IMR-90 (cell line): ENCODE measurements at regions not wholly inside any gene's neighbourhood (a gene's known extent, or its start where the extent isn't known, plus 50 kb on each side); places are given as distances from the start of the nearest gene placed in this dataset.

Experiments used
- ATAC-seq: fragments of 200-7000 bp; cut with Tn5 transposase; 2 replicates; pipeline ENCODE4 v1.9.1; 2020; ENCODE audit warnings: low read depth, mild to moderate bottlenecking, moderate library complexity
- BruUV-seq: library from RNA; stranded (reverse); fragments of 400-500 nt; replicated peaks from 2 replicates; lab custom pipeline; 2021; lab: Mats Ljungman, UMichigan
- CTCF ChIA-PET: fragments of 300-600 bp; formaldehyde crosslinking; extraction: SDS; loops from one replicate; lab custom pipeline; 2021; ENCODE audit warnings: antibody characterized with exemption; lab: Yijun Ruan, JAX
- POLR2A ChIA-PET: fragments of 300-600 bp; sonication (Branson Sonifier 250); formaldehyde crosslinking; loops from one replicate; lab custom pipeline; 2022; ENCODE audit warnings: antibody characterized with exemption; ENCODE audit not compliant: unreplicated experiment; lab: Charles Lee
- DNase-seq: peaks from one replicate; pipeline ENCODE4 v3.0.0; 2013
- H2AFZ ChIP-seq: replicated peaks from 2 replicates; pipeline ENCODE3; 2013; ENCODE audit warnings: low read length, mild to moderate bottlenecking; ENCODE audit not compliant: poor library complexity
- H2AK5ac ChIP-seq: 2 replicates; pipeline ENCODE4 v1.6.1; 2013; ENCODE audit warnings: low read depth, low read length, inconsistent platforms
- H2AK9ac ChIP-seq: replicated peaks from 2 replicates; pipeline ENCODE3; 2013; ENCODE audit warnings: mild to moderate bottlenecking, low read depth, low read length, moderate library complexity; ENCODE audit not compliant: poor library complexity
- H2BK120ac ChIP-seq: 2 replicates; pipeline ENCODE4 v1.6.1; 2013; ENCODE audit warnings: low read depth, low read length, inconsistent platforms
- H2BK15ac ChIP-seq: 3 replicates; pipeline ENCODE4 v1.6.1; 2013; ENCODE audit warnings: low read depth, low read length, inconsistent platforms
- H2BK20ac ChIP-seq: 2 replicates; pipeline ENCODE4 v1.6.1; 2013; ENCODE audit warnings: low read depth, mild to moderate bottlenecking, inconsistent platforms, low read length, moderate library complexity
- H2BK5ac ChIP-seq: 2 replicates; pipeline ENCODE4 v1.6.1; 2013; ENCODE audit warnings: mild to moderate bottlenecking, low read depth, low read length, inconsistent platforms; ENCODE audit not compliant: poor library complexity, severe bottlenecking
- H3K14ac ChIP-seq: replicated peaks from 2 replicates; pipeline ENCODE4 v1.6.1; 2013; ENCODE audit warnings: low read depth, low read length, inconsistent platforms
- H3K18ac ChIP-seq: 2 replicates; pipeline ENCODE4 v1.6.1; 2013; ENCODE audit warnings: low read depth, low read length, control low read depth
- H3K23ac ChIP-seq: 2 replicates; pipeline ENCODE4 v1.6.1; 2013; ENCODE audit warnings: low read depth, low read length, inconsistent platforms
- H3K27ac ChIP-seq: 2 replicates; pipeline ENCODE4 v1.5.1; 2013; ENCODE audit warnings: mild to moderate bottlenecking, control low read depth, low read length; ENCODE audit not compliant: insufficient read depth
- H3K27me3 ChIP-seq: 2 replicates; pipeline ENCODE4 v1.6.1; 2013; ENCODE audit warnings: low read length; ENCODE audit not compliant: control insufficient read depth, insufficient read depth
- H3K36me3 ChIP-seq: 2 replicates; pipeline ENCODE4 v1.6.1; 2013; ENCODE audit warnings: low read length, mixed read lengths; ENCODE audit not compliant: control insufficient read depth, insufficient read depth
- H3K4ac ChIP-seq: 2 replicates; pipeline ENCODE4 v1.6.1; 2013; ENCODE audit warnings: low read depth, low read length, inconsistent platforms
- H3K4me1 ChIP-seq: 2 replicates; pipeline ENCODE4 v1.6.1; 2013; ENCODE audit warnings: low read length, mixed read lengths; ENCODE audit not compliant: control insufficient read depth, insufficient read depth
- H3K4me2 ChIP-seq: 2 replicates; pipeline ENCODE4 v1.6.1; 2013; ENCODE audit warnings: low read depth, mild to moderate bottlenecking, control low read depth, low read length, moderate library complexity
- H3K4me3 ChIP-seq: 2 replicates; pipeline ENCODE4 v1.5.1; 2013; ENCODE audit warnings: low read depth, mild to moderate bottlenecking, control low read depth, low read length, moderate library complexity; ENCODE audit not compliant: insufficient read depth
- H3K56ac ChIP-seq: 2 replicates; pipeline ENCODE4 v1.6.1; 2013; ENCODE audit warnings: low read length, inconsistent platforms; ENCODE audit not compliant: insufficient read depth; ENCODE audit errors: extremely low read depth
- H3K79me1 ChIP-seq, 2 experiments: 2 replicates each; pipeline ENCODE4 v1.6.1; 2013; ENCODE audit warnings: low read length in 2 of 2, inconsistent platforms in 1 of 2, low read depth in 1 of 2
- H3K9ac ChIP-seq: 2 replicates; pipeline ENCODE4 v1.6.1; 2013; ENCODE audit warnings: low read depth, low read length, control low read depth
- H3K9me1 ChIP-seq: 2 replicates; pipeline ENCODE4 v1.6.1; 2013; ENCODE audit warnings: low read length, inconsistent platforms; ENCODE audit not compliant: insufficient read depth
- H3K9me3 ChIP-seq: 2 replicates; pipeline ENCODE4 v1.6.1; 2013; ENCODE audit warnings: low read length; ENCODE audit not compliant: control insufficient read depth, insufficient read depth
- H4K20me1 ChIP-seq: 2 replicates; pipeline ENCODE4 v1.6.1; 2013; ENCODE audit warnings: low read length, inconsistent platforms; ENCODE audit not compliant: insufficient read depth
- H4K5ac ChIP-seq: 2 replicates; pipeline ENCODE4 v1.6.1; 2013; ENCODE audit warnings: mild to moderate bottlenecking, low read depth, low read length, control low read depth
- H4K8ac ChIP-seq, 2 experiments: 2 replicates each; pipeline ENCODE4 v1.6.1; 2013; ENCODE audit warnings: low read depth in 2 of 2, low read length in 2 of 2, control low read depth in 1 of 2, inconsistent platforms in 1 of 2
- H4K91ac ChIP-seq: 2 replicates; pipeline ENCODE4 v1.6.1; 2013; ENCODE audit warnings: low read depth, low read length, inconsistent platforms; ENCODE audit not compliant: insufficient read depth
- BHLHE40 ChIP-seq: fragments of 150-350 bp; IDR thresholded peaks from 2 replicates; pipeline ENCODE4 v1.6.1; 2016; ENCODE audit warnings: mild to moderate bottlenecking, low read depth, low read length
- CEBPB ChIP-seq: IDR thresholded peaks from 2 replicates; pipeline ENCODE4 v1.6.1; 2012; ENCODE audit warnings: low read depth, low read length, improper control_type of control experiment
- CHD1 ChIP-seq: IDR thresholded peaks from 2 replicates; pipeline ENCODE4 v1.6.1; 2012; ENCODE audit warnings: low read depth, low read length, improper control_type of control experiment
- FOS ChIP-seq: fragments of 150-350 bp; IDR thresholded peaks from 2 replicates; pipeline ENCODE4 v1.6.1; 2016; ENCODE audit warnings: low read depth, low read length
- MAFK ChIP-seq: IDR thresholded peaks from 2 replicates; pipeline ENCODE4 v1.6.1; 2012; ENCODE audit warnings: low read depth, low read length, improper control_type of control experiment
- MAZ ChIP-seq: IDR thresholded peaks from 2 replicates; pipeline ENCODE4 v1.6.1; 2012; ENCODE audit warnings: low read depth, mild to moderate bottlenecking, low read length, improper control_type of control experiment, moderate library complexity, borderline replicate concordance
- MXI1 ChIP-seq: IDR thresholded peaks from 2 replicates; pipeline ENCODE4 v1.6.1; 2012; ENCODE audit warnings: low read depth, mild to moderate bottlenecking, low read length, moderate library complexity, borderline replicate concordance
- NFE2L2 ChIP-seq: fragments of 150-350 bp; IDR thresholded peaks from 2 replicates; pipeline ENCODE4 v1.6.1; 2016; ENCODE audit warnings: low read depth, mild to moderate bottlenecking, low read length
- POLR2A ChIP-seq: IDR thresholded peaks from 2 replicates; pipeline ENCODE4 v1.6.1; 2012; ENCODE audit warnings: mild to moderate bottlenecking, low read depth, low read length
- RAD21 ChIP-seq: IDR thresholded peaks from 2 replicates; pipeline ENCODE4 v1.6.1; 2012; ENCODE audit warnings: low read length, improper control_type of control experiment
- RCOR1 ChIP-seq: IDR thresholded peaks from 2 replicates; pipeline ENCODE4 v1.6.1; 2012; ENCODE audit warnings: mild to moderate bottlenecking, low read length, improper control_type of control experiment; ENCODE audit not compliant: insufficient replicate concordance
- RFX5 ChIP-seq: IDR thresholded peaks from 2 replicates; pipeline ENCODE4 v1.8.0; 2012; ENCODE audit warnings: low read depth, mild to moderate bottlenecking, low read length, moderate library complexity
- SMC3 ChIP-seq: fragments of 150-350 bp; IDR thresholded peaks from 2 replicates; pipeline ENCODE4 v1.6.1; 2016; ENCODE audit warnings: low read depth, mild to moderate bottlenecking, antibody characterized with exemption, low read length, moderate library complexity
- WGBS, 2 experiments: methylation state at CpG; one replicate each; pipeline versions ENCODE4 v1.1.5 to v1.1.7; 2013; ENCODE audit warnings: missing lambda C conversion rate in 2 of 2; ENCODE audit not compliant: insufficient read length in 1 of 2; ENCODE audit errors: extremely low coverage in 2 of 2; 5-methylcytosine and 5-hydroxymethylcytosine counted together
- dilution Hi-C: fragments of 300-500 bp; cut with HindIII; formaldehyde crosslinking; loops from one replicate; pipeline ENCODE4 v1.14.3; 2018; ENCODE audit warnings: low sequenced_read_pairs; ENCODE audit not compliant: unreplicated experiment
- in situ Hi-C: fragments of 300-500 bp; cut with MboI; formaldehyde crosslinking; loops from 3 replicates; pipeline ENCODE4 v1.14.3; 2019; ENCODE audit warnings: low sequenced_read_pairs, inconsistent platforms, mixed read lengths
- intact Hi-C: fragments of 100-400 bp; cut with micrococcal nuclease; formaldehyde crosslinking; loops from 2 replicates; pipeline ENCODE4 v1.10.0; 2022
- TF ChIP-seq, protein P1 (sequence below): fragments of 150-350 bp; IDR thresholded peaks from 2 replicates; pipeline ENCODE4 v1.6.1; 2017; ENCODE audit warnings: mild to moderate bottlenecking, antibody characterized with exemption, low read length, low read depth
- TF ChIP-seq, protein P2 (sequence below): fragments of 150-350 bp; IDR thresholded peaks from 2 replicates; pipeline ENCODE4 v1.6.1; 2016; ENCODE audit warnings: low read depth, mild to moderate bottlenecking, low read length, moderate library complexity, borderline replicate concordance
- TF ChIP-seq, protein P3 (sequence below): conservative IDR thresholded peaks from 2 replicates; pipeline ENCODE4 v1.5.1; 2012; ENCODE audit warnings: mild to moderate bottlenecking, low read depth, low read length, improper control_type of control experiment

GRCh38 chr2:210912779-210913178 lies 356.4 kb downstream of the CPS1 start:
- no CpG with 5 or more reads among the region's 6 CpGs for WGBS, 2 experiments
- H3K4me1 ChIP-seq: no peaks in the 10 kb centered on the region
- H3K79me1 ChIP-seq: no peaks in the 10 kb centered on the region
- CTCF ChIA-PET: no interaction called here
- no peak overlapping the region for H2AK5ac ChIP-seq
- H4K20me1 ChIP-seq: no peaks in the 10 kb centered on the region
- intact Hi-C loops: no loop called here
- dilution Hi-C loops: no loop called here
- H3K9me3 ChIP-seq: peaks cover 2% of the 10 kb centered on the region; the same call in 1 of the 2 replicates
- H3K36me3 ChIP-seq: no peaks in the 10 kb centered on the region
- no peak overlapping the region for H3K4ac ChIP-seq
- H2BK15ac ChIP-seq: no peak overlapping the region
- BruUV-seq: no TSS peak
- no peak overlapping the region for H3K14ac ChIP-seq
- no peak overlapping the region for H3K9ac ChIP-seq
- in situ Hi-C loops: no loop called here
- no peak overlapping the region for H3K4me2 ChIP-seq
- H4K5ac ChIP-seq: no peak overlapping the region
- no peak overlapping the region for H3K56ac ChIP-seq
- H3K4me3 ChIP-seq: no peak overlapping the region
- no peak overlapping the region for H4K8ac ChIP-seq
- H3K27ac ChIP-seq: no peak overlapping the region
- DNase-seq (no peak), ATAC-seq (no peak)
- no peak overlapping the region for H2AFZ ChIP-seq
- no peak overlapping the region for H4K91ac ChIP-seq
- no peak overlapping the region for H2BK120ac ChIP-seq
- H3K27me3 ChIP-seq: no peaks in the 10 kb centered on the region
- TF ChIP-seq, protein P1, sequence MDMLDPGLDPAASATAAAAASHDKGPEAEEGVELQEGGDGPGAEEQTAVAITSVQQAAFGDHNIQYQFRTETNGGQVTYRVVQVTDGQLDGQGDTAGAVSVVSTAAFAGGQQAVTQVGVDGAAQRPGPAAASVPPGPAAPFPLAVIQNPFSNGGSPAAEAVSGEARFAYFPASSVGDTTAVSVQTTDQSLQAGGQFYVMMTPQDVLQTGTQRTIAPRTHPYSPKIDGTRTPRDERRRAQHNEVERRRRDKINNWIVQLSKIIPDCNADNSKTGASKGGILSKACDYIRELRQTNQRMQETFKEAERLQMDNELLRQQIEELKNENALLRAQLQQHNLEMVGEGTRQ: no peak
- TF ChIP-seq RFX5: no peak
- no peak for TF ChIP-seq MAFK
- TF ChIP-seq CHD1: no peak
- TF ChIP-seq FOS: no peak
- no peak for TF ChIP-seq RCOR1
- TF ChIP-seq NFE2L2: no peak
- no peak for TF ChIP-seq BHLHE40
- TF ChIP-seq SMC3: no peak
- no peak for TF ChIP-seq MXI1
- TF ChIP-seq POLR2A: no peak
- TF ChIP-seq RAD21: no peak
- TF ChIP-seq CEBPB: no peak
- TF ChIP-seq, protein P2, sequence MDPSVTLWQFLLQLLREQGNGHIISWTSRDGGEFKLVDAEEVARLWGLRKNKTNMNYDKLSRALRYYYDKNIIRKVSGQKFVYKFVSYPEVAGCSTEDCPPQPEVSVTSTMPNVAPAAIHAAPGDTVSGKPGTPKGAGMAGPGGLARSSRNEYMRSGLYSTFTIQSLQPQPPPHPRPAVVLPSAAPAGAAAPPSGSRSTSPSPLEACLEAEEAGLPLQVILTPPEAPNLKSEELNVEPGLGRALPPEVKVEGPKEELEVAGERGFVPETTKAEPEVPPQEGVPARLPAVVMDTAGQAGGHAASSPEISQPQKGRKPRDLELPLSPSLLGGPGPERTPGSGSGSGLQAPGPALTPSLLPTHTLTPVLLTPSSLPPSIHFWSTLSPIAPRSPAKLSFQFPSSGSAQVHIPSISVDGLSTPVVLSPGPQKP: no peak
- TF ChIP-seq, protein P3, sequence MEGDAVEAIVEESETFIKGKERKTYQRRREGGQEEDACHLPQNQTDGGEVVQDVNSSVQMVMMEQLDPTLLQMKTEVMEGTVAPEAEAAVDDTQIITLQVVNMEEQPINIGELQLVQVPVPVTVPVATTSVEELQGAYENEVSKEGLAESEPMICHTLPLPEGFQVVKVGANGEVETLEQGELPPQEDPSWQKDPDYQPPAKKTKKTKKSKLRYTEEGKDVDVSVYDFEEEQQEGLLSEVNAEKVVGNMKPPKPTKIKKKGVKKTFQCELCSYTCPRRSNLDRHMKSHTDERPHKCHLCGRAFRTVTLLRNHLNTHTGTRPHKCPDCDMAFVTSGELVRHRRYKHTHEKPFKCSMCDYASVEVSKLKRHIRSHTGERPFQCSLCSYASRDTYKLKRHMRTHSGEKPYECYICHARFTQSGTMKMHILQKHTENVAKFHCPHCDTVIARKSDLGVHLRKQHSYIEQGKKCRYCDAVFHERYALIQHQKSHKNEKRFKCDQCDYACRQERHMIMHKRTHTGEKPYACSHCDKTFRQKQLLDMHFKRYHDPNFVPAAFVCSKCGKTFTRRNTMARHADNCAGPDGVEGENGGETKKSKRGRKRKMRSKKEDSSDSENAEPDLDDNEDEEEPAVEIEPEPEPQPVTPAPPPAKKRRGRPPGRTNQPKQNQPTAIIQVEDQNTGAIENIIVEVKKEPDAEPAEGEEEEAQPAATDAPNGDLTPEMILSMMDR: no peak
- TF ChIP-seq MAZ: no peak
- no peak overlapping the region for H2BK20ac ChIP-seq
- no peaks in the 10 kb centered on the region for H3K9me1 ChIP-seq
- no peak overlapping the region for H3K23ac ChIP-seq
- H2AK9ac ChIP-seq: no peak overlapping the region
- no peak overlapping the region for H3K18ac ChIP-seq
- no peak overlapping the region for H2BK5ac ChIP-seq
- POLR2A ChIA-PET: no interaction called here
